ENCODE measurements at regions not wholly inside any gene's neighbourhood (a gene's known extent, or its start where the extent isn't known, plus 50 kb on each side); places are given as distances from the start of the nearest gene placed in this dataset.

GRCh38 chr5:93916872-93917271 is 175.5 kb upstream of the POU5F2 start:
- Histone ChIP-seq H4K20me1 (replicated peaks; ENCODE audit: insufficient read depth) (no peaks in the 10 kb centered on the region), H3F3A (replicated peaks; ENCODE audit: low read depth) (no peaks in the 10 kb centered on the region), H3K4me2 (no peak overlapping the region), H3K4me3 (no peak overlapping the region), H3K27me3 (ENCODE audit: insufficient read depth) (no peaks in the 10 kb centered on the region), H2AFZ (no peak overlapping the region), H3K79me2 (replicated peaks; ENCODE audit: insufficient read depth) (no peaks in the 10 kb centered on the region), H3K36me3 (ENCODE audit: insufficient read depth) (no peaks in the 10 kb centered on the region), H3K4me1 (ENCODE audit: insufficient read depth) (no peaks in the 10 kb centered on the region), H3K27ac (ENCODE audit: low read depth) (no peak overlapping the region), H3K9me2 (ENCODE audit: insufficient read depth) (no peaks in the 10 kb centered on the region)
- Mint-ChIP-seq H3K4me1 (no peaks in the 10 kb centered on the region), H3K27me3 (ENCODE audit: insufficient read depth, low read depth, poor library complexity) (peaks cover 1% of the 10 kb centered on the region), H3K9me3 (no peaks in the 10 kb centered on the region), H3K36me3 (ENCODE audit: low read depth) (no peaks in the 10 kb centered on the region), H3K27ac (no peak overlapping the region), H3K4me3 (no peak overlapping the region)
- TF ChIP-seq ZNF331 (CRISPR knock-in tag; IDR thresholded peaks at IDR 0.05; ENCODE audit: low read depth) (no peak), CREB1 (CRISPR knock-in tag; IDR thresholded peaks at IDR 0.05; ENCODE audit: low read depth) (no peak), NANOG (IDR thresholded peaks at IDR 0.05; ENCODE audit: borderline replicate concordance) (no peak), REST (IDR thresholded peaks at IDR 0.05; ENCODE audit: unreplicated experiment) (no peak), CTCF (conservative IDR thresholded peaks at IDR 0.05; ENCODE audit: low read depth in 2 of 2) (no peak), JUNB (IDR thresholded peaks at IDR 0.05; ENCODE audit: unreplicated experiment) (no peak), ZNF462 (CRISPR knock-in tag; IDR thresholded peaks at IDR 0.05) (no peak), EZH2phosphoT487 (IDR thresholded peaks at IDR 0.05; ENCODE audit: unreplicated experiment) (no peak), POLR2AphosphoS5 (IDR thresholded peaks at IDR 0.05; ENCODE audit: low read depth) (no peak), ZNF114 (CRISPR knock-in tag; IDR thresholded peaks at IDR 0.05) (no peak), EZH2 (IDR thresholded peaks at IDR 0.05; ENCODE audit: low read depth, unreplicated experiment) (no peak), ETS1 (IDR thresholded peaks at IDR 0.05) (no peak), STAT1 (IDR thresholded peaks at IDR 0.05; ENCODE audit: unreplicated experiment) (no peak)
- DNase-seq (ENCODE audit: low spot score): no peak
- ATAC-seq: no peak
